ENCODE measurements at regions not wholly inside any gene's neighbourhood (a gene's known extent, or its start where the extent isn't known, plus 50 kb on each side); places are given as distances from the start of the nearest gene placed in this dataset.
A peak's percentile ranks its signal among the peaks of the same experiment; 100 is the strongest.
"Not testable (repeated sequence)": the region's sequence is repeated elsewhere in the genome, so short reads cannot be mapped to it uniquely, and the experiment has no call there.

DNA sequence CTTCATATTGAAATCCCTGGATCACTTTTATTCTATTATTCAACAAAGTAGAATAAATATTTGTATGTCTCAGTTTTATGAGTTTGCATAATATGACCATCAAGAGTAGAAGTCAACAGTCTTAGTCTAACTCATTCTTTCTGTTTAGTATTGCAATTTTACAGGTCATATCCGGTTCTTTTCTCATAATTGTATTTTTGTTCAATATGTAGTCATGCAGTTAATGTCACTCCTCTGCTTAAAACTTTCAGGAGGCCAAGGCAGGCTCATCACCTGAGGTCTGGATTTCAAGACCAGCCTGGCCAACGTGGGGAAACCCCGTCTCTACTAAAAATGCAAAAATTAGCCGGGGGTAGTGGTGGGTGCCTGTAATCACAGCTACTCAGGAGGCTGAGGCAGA, 148.4 kb upstream of the TRPM3 start:
- Histone ChIP-seq H2AFZ (ENCODE audit: low read length) (no peak overlapping the region), H3K36me3 (ENCODE audit: insufficient read depth, low read length) (no peaks in the 10 kb centered on the region), H3K4me2 (ENCODE audit: low read depth, low read length, poor library complexity, severe bottlenecking) (no peak overlapping the region), H3K79me2 (ENCODE audit: low read length) (no peaks in the 10 kb centered on the region), H4K20me1 (ENCODE audit: insufficient read depth, low read depth, low read length) (no peaks in the 10 kb centered on the region), H3K9ac (ENCODE audit: low read length) (no peak overlapping the region), H3K9me2 (replicated peaks; ENCODE audit: insufficient read depth, low read length) (no peaks in the 10 kb centered on the region), H3K27ac (ENCODE audit: low read length) (no peak overlapping the region), H3K9me3 (ENCODE audit: low read length) (no peaks in the 10 kb centered on the region), H3K4me3 (ENCODE audit: low read length) (no peak overlapping the region), H3K27me3 (ENCODE audit: low read length) (no peaks in the 10 kb centered on the region), H3K4me1 (ENCODE audit: low read length) (no peaks in the 10 kb centered on the region)
- no peak for DNase-seq

DNA sequence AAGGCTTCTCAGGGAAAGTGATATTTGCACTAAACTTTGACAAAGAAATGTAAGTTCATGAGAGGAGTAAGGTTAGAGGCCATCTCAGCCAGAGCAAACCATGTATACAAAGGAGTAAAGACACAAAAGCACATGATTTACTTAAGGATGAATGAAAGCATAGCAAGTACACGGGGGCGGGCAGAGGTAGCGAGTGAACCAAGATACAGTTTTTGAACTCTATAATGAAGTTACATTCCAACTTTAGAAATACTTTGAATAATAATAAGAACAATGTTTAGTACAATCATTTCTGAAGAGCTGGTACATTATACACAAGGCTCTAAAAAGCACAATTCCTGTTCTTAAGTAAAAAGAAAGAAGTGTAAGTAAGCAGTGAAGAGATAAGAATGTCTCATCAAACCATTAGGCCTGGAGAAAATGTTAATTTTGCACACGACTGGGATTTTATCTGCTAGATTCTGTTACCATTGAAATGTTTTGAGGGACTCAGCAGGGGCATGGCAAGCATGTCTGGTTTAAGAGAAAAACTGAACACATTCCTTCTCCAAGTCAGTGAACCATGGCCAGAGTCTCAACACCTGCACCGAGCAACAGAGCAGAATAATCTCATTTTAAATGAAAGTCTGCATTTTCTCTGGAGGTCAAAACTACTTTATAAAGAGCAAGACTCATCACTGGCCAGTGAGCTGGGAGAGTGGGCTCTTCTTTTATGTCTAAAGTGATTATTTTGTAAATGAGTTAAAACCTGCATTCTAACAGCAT, 147.6 kb upstream of the TRPM3 start:
- H3K9me3 ChIP-seq (ENCODE audit: low read length) = no peaks in the 10 kb centered on the region

GRCh38 chr9:71263451-71263850, 142.0 kb upstream of the TRPM3 start:
- Histone ChIP-seq H3K4me1 (ENCODE audit: low read length) (no peaks in the 10 kb centered on the region), H3K9ac (ENCODE audit: low read length) (no peak overlapping the region), H3K4me3 (ENCODE audit: low read length) (no peak overlapping the region), H3K9me3 (ENCODE audit: low read length) (no peaks in the 10 kb centered on the region), H3K9me2 (replicated peaks; ENCODE audit: insufficient read depth, low read length) (no peaks in the 10 kb centered on the region), H3K79me2 (ENCODE audit: low read length) (no peaks in the 10 kb centered on the region), H3K36me3 (ENCODE audit: insufficient read depth, low read length) (no peaks in the 10 kb centered on the region), H4K20me1 (ENCODE audit: insufficient read depth, low read depth, low read length) (no peaks in the 10 kb centered on the region), H3K4me2 (ENCODE audit: low read depth, low read length, poor library complexity, severe bottlenecking) (no peak overlapping the region), H2AFZ (ENCODE audit: low read length) (no peak overlapping the region), H3K27me3 (ENCODE audit: low read length) (no peaks in the 10 kb centered on the region), H3K27ac (ENCODE audit: low read length) (no peak overlapping the region)
- no peak for DNase-seq

More for the DNA sequence above, 147.6 kb upstream of the TRPM3 start:
- H3K27ac ChIP-seq (ENCODE audit: low read length) = no peak overlapping the region
- no peaks in the 10 kb centered on the region for H3K79me2 ChIP-seq (ENCODE audit: low read length)
- H4K20me1 ChIP-seq (ENCODE audit: insufficient read depth, low read depth, low read length) = no peaks in the 10 kb centered on the region
- H3K36me3 ChIP-seq (ENCODE audit: insufficient read depth, low read length) = no peaks in the 10 kb centered on the region
- no peaks in the 10 kb centered on the region for H3K4me1 ChIP-seq (ENCODE audit: low read length)
- H3K9ac ChIP-seq (ENCODE audit: low read length) = no peak overlapping the region
- no peak overlapping the region for H2AFZ ChIP-seq (ENCODE audit: low read length)
- DNase-seq = no peak
- no peak overlapping the region for H3K4me3 ChIP-seq (ENCODE audit: low read length)
- no peaks in the 10 kb centered on the region for H3K27me3 ChIP-seq (ENCODE audit: low read length)
- H3K4me2 ChIP-seq (ENCODE audit: low read depth, low read length, poor library complexity, severe bottlenecking) = no peak overlapping the region
- H3K9me2 ChIP-seq (replicated peaks; ENCODE audit: insufficient read depth, low read length) = no peaks in the 10 kb centered on the region

- not testable (repeated sequence) for H3K27me3 ChIP-seq (ENCODE audit: low read length); H3K4me2 ChIP-seq (ENCODE audit: low read depth, low read length, poor library complexity, severe bottlenecking); H3K9ac ChIP-seq (ENCODE audit: low read length); H3K9me2 ChIP-seq (replicated peaks; ENCODE audit: insufficient read depth, low read length); H3K79me2 ChIP-seq (ENCODE audit: low read length); H3K27ac ChIP-seq (ENCODE audit: low read length); H3K4me3 ChIP-seq (ENCODE audit: low read length); H3K36me3 ChIP-seq (ENCODE audit: insufficient read depth, low read length); H3K4me1 ChIP-seq (ENCODE audit: low read length); H4K20me1 ChIP-seq (ENCODE audit: insufficient read depth, low read depth, low read length); H3K9me3 ChIP-seq (ENCODE audit: low read length); H2AFZ ChIP-seq (ENCODE audit: low read length); DNase-seq
Measured at GRCh38 chr9:71260419-71260818, 139.0 kb upstream of the TRPM3 start.

DNA sequence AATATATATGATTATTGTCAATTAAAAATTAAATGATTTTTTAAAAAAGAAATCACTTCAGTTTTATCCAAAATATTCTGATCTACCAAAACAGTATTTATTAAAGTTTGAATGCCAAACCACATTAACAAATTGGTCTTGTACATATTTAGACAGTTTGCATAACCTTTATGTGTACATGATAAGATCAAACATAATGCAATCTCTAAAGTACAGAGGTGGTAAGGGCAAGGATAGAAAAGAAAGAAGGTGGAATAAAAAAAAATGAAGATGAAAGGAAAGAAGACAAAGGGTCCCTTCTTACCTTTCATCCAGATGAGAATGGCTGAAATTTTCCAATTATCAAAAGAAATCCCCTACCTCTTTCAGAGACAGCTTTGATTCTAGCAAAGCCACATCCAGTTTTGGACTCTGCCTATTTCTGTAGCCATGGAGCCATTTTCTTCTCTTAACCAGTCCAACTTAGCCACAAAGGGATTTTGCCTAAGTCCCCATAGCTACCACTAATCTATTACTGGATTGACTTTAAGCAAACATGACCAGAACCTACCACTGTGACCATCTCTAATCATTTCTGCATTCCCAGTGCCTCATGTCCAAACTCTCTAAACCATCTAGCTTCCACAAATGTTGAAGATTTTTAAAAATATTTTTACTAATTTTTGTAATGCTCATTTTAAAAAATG, 133.3 kb upstream of the TRPM3 start:
- Histone ChIP-seq H3K4me2 (ENCODE audit: low read depth, low read length, poor library complexity, severe bottlenecking) (no peak overlapping the region), H3K9me2 (replicated peaks; ENCODE audit: insufficient read depth, low read length) (no peaks in the 10 kb centered on the region), H3K4me3 (ENCODE audit: low read length) (no peak overlapping the region), H2AFZ (ENCODE audit: low read length) (no peak overlapping the region), H3K27ac (ENCODE audit: low read length) (no peak overlapping the region), H3K9me3 (ENCODE audit: low read length) (no peaks in the 10 kb centered on the region), H4K20me1 (ENCODE audit: insufficient read depth, low read depth, low read length) (no peaks in the 10 kb centered on the region), H3K36me3 (ENCODE audit: insufficient read depth, low read length) (no peaks in the 10 kb centered on the region), H3K4me1 (ENCODE audit: low read length) (no peaks in the 10 kb centered on the region), H3K79me2 (ENCODE audit: low read length) (no peaks in the 10 kb centered on the region), H3K27me3 (ENCODE audit: low read length) (no peaks in the 10 kb centered on the region), H3K9ac (ENCODE audit: low read length) (no peak overlapping the region)
- DNase-seq = no peak

GRCh38 chr9:71253011-71253410, 131.6 kb upstream of the TRPM3 start:
- H2AFZ ChIP-seq (ENCODE audit: low read length) = no peak overlapping the region
- H4K20me1 ChIP-seq (ENCODE audit: insufficient read depth, low read depth, low read length) = no peaks in the 10 kb centered on the region
- H3K4me1 ChIP-seq (ENCODE audit: low read length) = no peaks in the 10 kb centered on the region
- H3K4me2 ChIP-seq (ENCODE audit: low read depth, low read length, poor library complexity, severe bottlenecking) = no peak overlapping the region
- no peak for DNase-seq
- H3K36me3 ChIP-seq (ENCODE audit: insufficient read depth, low read length) = no peaks in the 10 kb centered on the region
- H3K79me2 ChIP-seq (ENCODE audit: low read length) = no peaks in the 10 kb centered on the region
- no peaks in the 10 kb centered on the region for H3K9me2 ChIP-seq (replicated peaks; ENCODE audit: insufficient read depth, low read length)
- no peaks in the 10 kb centered on the region for H3K27me3 ChIP-seq (ENCODE audit: low read length)
- H3K9me3 ChIP-seq (ENCODE audit: low read length) = no peaks in the 10 kb centered on the region
- H3K4me3 ChIP-seq (ENCODE audit: low read length) = no peak overlapping the region
- H3K27ac ChIP-seq (ENCODE audit: low read length) = no peak overlapping the region
- no peak overlapping the region for H3K9ac ChIP-seq (ENCODE audit: low read length)

DNA sequence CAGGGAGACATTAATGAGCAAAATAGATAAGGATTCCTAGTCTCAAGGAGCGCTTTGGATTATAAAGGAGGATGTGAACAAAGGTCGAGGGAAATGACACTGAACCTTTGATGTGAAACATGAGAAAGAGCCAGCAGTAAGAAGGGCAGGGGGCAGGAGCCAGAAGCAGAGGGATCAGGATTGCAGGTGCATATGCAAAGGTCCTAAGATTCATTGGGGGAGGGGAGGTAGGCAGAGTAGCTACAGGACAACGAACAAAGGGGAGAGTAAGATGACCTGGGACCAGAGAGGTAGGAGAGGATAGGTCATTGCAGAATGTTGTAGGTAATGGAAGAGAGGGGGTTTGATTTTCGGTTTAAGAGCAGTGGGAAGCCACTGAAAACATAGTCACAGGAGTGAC, 129.2 kb upstream of the TRPM3 start:
- Histone ChIP-seq H3K4me2 (ENCODE audit: low read depth, low read length, poor library complexity, severe bottlenecking) (no peak overlapping the region), H3K36me3 (ENCODE audit: insufficient read depth, low read length) (no peaks in the 10 kb centered on the region), H3K27ac (ENCODE audit: low read length) (no peak overlapping the region), H3K9me3 (ENCODE audit: low read length) (no peaks in the 10 kb centered on the region), H3K27me3 (ENCODE audit: low read length) (no peaks in the 10 kb centered on the region), H3K4me3 (ENCODE audit: low read length) (no peak overlapping the region), H3K79me2 (ENCODE audit: low read length) (no peaks in the 10 kb centered on the region), H3K9ac (ENCODE audit: low read length) (no peak overlapping the region), H3K9me2 (replicated peaks; ENCODE audit: insufficient read depth, low read length) (no peaks in the 10 kb centered on the region), H3K4me1 (ENCODE audit: low read length) (no peaks in the 10 kb centered on the region), H2AFZ (ENCODE audit: low read length) (no peak overlapping the region), H4K20me1 (ENCODE audit: insufficient read depth, low read depth, low read length) (no peaks in the 10 kb centered on the region)
- no peak for DNase-seq

GRCh38 chr9:71249729-71250317, 128.4 kb upstream of the TRPM3 start:
- no peaks in the 10 kb centered on the region for H3K4me1 ChIP-seq (ENCODE audit: low read length)
- no peak overlapping the region for H2AFZ ChIP-seq (ENCODE audit: low read length)
- H3K79me2 ChIP-seq (ENCODE audit: low read length) = no peaks in the 10 kb centered on the region
- H3K9ac ChIP-seq (ENCODE audit: low read length) = no peak overlapping the region
- no peaks in the 10 kb centered on the region for H3K36me3 ChIP-seq (ENCODE audit: insufficient read depth, low read length)
- H3K4me2 ChIP-seq (ENCODE audit: low read depth, low read length, poor library complexity, severe bottlenecking) = no peak overlapping the region
- no peak overlapping the region for H3K27ac ChIP-seq (ENCODE audit: low read length)
- no peaks in the 10 kb centered on the region for H4K20me1 ChIP-seq (ENCODE audit: insufficient read depth, low read depth, low read length)
- DNase-seq = peak; percentile 80
- no peaks in the 10 kb centered on the region for H3K9me3 ChIP-seq (ENCODE audit: low read length)
- no peaks in the 10 kb centered on the region for H3K27me3 ChIP-seq (ENCODE audit: low read length)
- no peaks in the 10 kb centered on the region for H3K9me2 ChIP-seq (replicated peaks; ENCODE audit: insufficient read depth, low read length)
- no peak overlapping the region for H3K4me3 ChIP-seq (ENCODE audit: low read length)

Data from Karpas-422 (cell line).